Mesendoderm (in vitro differentiated cells): ENCODE measurements at regions not wholly inside any gene's neighbourhood (a gene's known extent, or its start where the extent isn't known, plus 50 kb on each side); places are given as distances from the start of the nearest gene placed in this dataset.

Experiments
- DNase-seq: peaks from one replicate; pipeline ENCODE4 v3.0.0; 2013
- H2AK5ac ChIP-seq: 2 replicates; pipeline ENCODE4 v1.6.1; 2013; ENCODE audit warnings: low read length, inconsistent platforms
- H2BK120ac ChIP-seq: 2 replicates; pipeline ENCODE4 v1.6.1; 2013; ENCODE audit warnings: low read depth, mild to moderate bottlenecking, low read length, moderate library complexity, mixed read lengths
- H2BK15ac ChIP-seq: replicated peaks from 2 replicates; pipeline ENCODE4 v1.6.1; 2013; ENCODE audit warnings: low read depth, mild to moderate bottlenecking, moderate library complexity
- H2BK5ac ChIP-seq: 2 replicates; pipeline ENCODE4 v1.6.1; 2013; ENCODE audit warnings: low read length, inconsistent platforms
- H3K18ac ChIP-seq: 2 replicates; pipeline ENCODE4 v1.6.1; 2013; ENCODE audit warnings: mild to moderate bottlenecking, low read length, mixed read lengths
- H3K23ac ChIP-seq: one replicate; pipeline ENCODE4 v1.6.1; 2013; ENCODE audit warnings: low read length
- H3K27ac ChIP-seq: 2 replicates; pipeline ENCODE4 v1.5.1; 2013; ENCODE audit warnings: low read depth, mild to moderate bottlenecking, inconsistent platforms, low read length, moderate library complexity
- H3K27me3 ChIP-seq: 2 replicates; pipeline ENCODE4 v1.6.1; 2013; ENCODE audit warnings: low read length, control low read depth, mild to moderate bottlenecking, inconsistent platforms; ENCODE audit not compliant: insufficient read depth, poor library complexity
- H3K36me3 ChIP-seq: 2 replicates; pipeline ENCODE4 v1.6.1; 2013; ENCODE audit warnings: low read length, inconsistent platforms; ENCODE audit not compliant: control insufficient read depth, insufficient read depth
- H3K4ac ChIP-seq: one replicate; pipeline ENCODE4 v1.6.1; 2013; ENCODE audit warnings: low read depth, mild to moderate bottlenecking, low read length, moderate library complexity
- H3K4me1 ChIP-seq: 2 replicates; pipeline ENCODE4 v1.6.1; 2013; ENCODE audit warnings: low read depth, low read length, inconsistent platforms; ENCODE audit not compliant: control insufficient read depth
- H3K4me2 ChIP-seq: 2 replicates; pipeline ENCODE4 v1.6.1; 2013; ENCODE audit warnings: low read length
- H3K4me3 ChIP-seq: 2 replicates; pipeline ENCODE4 v1.5.1; 2013; ENCODE audit warnings: mild to moderate bottlenecking, low read length
- H3K56ac ChIP-seq: one replicate; pipeline ENCODE4 v1.6.1; 2013; ENCODE audit warnings: low read length
- H3K79me1 ChIP-seq: 2 replicates; pipeline ENCODE4 v1.6.1; 2013; ENCODE audit warnings: low read length, inconsistent platforms
- H3K79me2 ChIP-seq: 2 replicates; pipeline ENCODE4 v1.6.1; 2013; ENCODE audit warnings: mild to moderate bottlenecking, low read length; ENCODE audit not compliant: control insufficient read depth, insufficient read depth
- H3K9ac ChIP-seq: 2 replicates; pipeline ENCODE4 v1.6.1; 2013; ENCODE audit warnings: low read length, inconsistent platforms
- H4K5ac ChIP-seq: one replicate; pipeline ENCODE4 v1.6.1; 2013; ENCODE audit warnings: low read length
- H4K8ac ChIP-seq: one replicate; pipeline ENCODE4 v1.6.1; 2013; ENCODE audit warnings: low read depth, mild to moderate bottlenecking, control low read depth, low read length, moderate library complexity
- WGBS: extraction: QIAGEN DNeasy Blood & Tissue Kit; methylation state at CpG from one replicate; pipeline ENCODE4 v1.1.7; 2013; ENCODE audit warnings: low lambda C conversion rate, missing lambda C conversion rate; ENCODE audit not compliant: insufficient coverage; ENCODE audit errors: extremely low coverage; 5-methylcytosine and 5-hydroxymethylcytosine counted together

- no peak overlapping the region for H4K5ac ChIP-seq
- H3K23ac ChIP-seq = no peak overlapping the region
- H4K8ac ChIP-seq = no peak overlapping the region
- no peak overlapping the region for H3K4me3 ChIP-seq
- no peak overlapping the region for H3K56ac ChIP-seq
- DNase-seq = peak; percentile 10
- no peaks in the 10 kb centered on the region for H3K27me3 ChIP-seq
- H2BK5ac ChIP-seq = no peak overlapping the region
- H3K79me1 ChIP-seq = no peaks in the 10 kb centered on the region
- no peak overlapping the region for H2BK120ac ChIP-seq
- no peak overlapping the region for H2BK15ac ChIP-seq
- no peak overlapping the region for H3K18ac ChIP-seq
- H3K4me2 ChIP-seq = no peak overlapping the region
- no peak overlapping the region for H3K27ac ChIP-seq
- H3K4me1 ChIP-seq = no peaks in the 10 kb centered on the region
- no peak overlapping the region for H2AK5ac ChIP-seq
- WGBS = no CpG with 5 or more reads among the region's 3 CpGs
- no peak overlapping the region for H3K4ac ChIP-seq
- no peaks in the 10 kb centered on the region for H3K36me3 ChIP-seq
- H3K9ac ChIP-seq = no peak overlapping the region
- H3K79me2 ChIP-seq = no peaks in the 10 kb centered on the region
Measured at GRCh38 chr4:29708473-29708872, 1011.7 kb upstream of the PCDH7 start.

GRCh38 chr4:29710519-29710918, 1009.6 kb upstream of the PCDH7 start:
- Histone ChIP-seq H3K9ac (no peak overlapping the region), H3K18ac (no peak overlapping the region), H3K79me2 (no peaks in the 10 kb centered on the region), H3K4ac (no peak overlapping the region), H4K5ac (no peak overlapping the region), H3K4me1 (no peaks in the 10 kb centered on the region), H2AK5ac (no peak overlapping the region), H3K4me2 (no peak overlapping the region), H2BK5ac (no peak overlapping the region), H3K27me3 (no peaks in the 10 kb centered on the region), H3K23ac (no peak overlapping the region), H3K36me3 (no peaks in the 10 kb centered on the region), H2BK120ac (no peak overlapping the region), H3K27ac (no peak overlapping the region), H3K79me1 (no peaks in the 10 kb centered on the region), H2BK15ac (no peak overlapping the region), H3K4me3 (no peak overlapping the region), H3K56ac (no peak overlapping the region), H4K8ac (no peak overlapping the region)
- DNase-seq = no peak
- no CpG with 5 or more reads among the region's 1 CpG for WGBS

- H3K4me1 ChIP-seq = no peaks in the 10 kb centered on the region
- no peaks in the 10 kb centered on the region for H3K79me2 ChIP-seq
- H3K27me3 ChIP-seq = no peaks in the 10 kb centered on the region
- H3K18ac ChIP-seq = no peak overlapping the region
- no peak overlapping the region for H2BK5ac ChIP-seq
- no peaks in the 10 kb centered on the region for H3K36me3 ChIP-seq
- H3K27ac ChIP-seq = no peak overlapping the region
- no peak overlapping the region for H4K5ac ChIP-seq
- H3K4me3 ChIP-seq = no peak overlapping the region
- no peak overlapping the region for H3K56ac ChIP-seq
- H2AK5ac ChIP-seq = no peak overlapping the region
- no peak overlapping the region for H3K23ac ChIP-seq
- WGBS = no CpG with 5 or more reads among the region's 2 CpGs
- H2BK120ac ChIP-seq = no peak overlapping the region
- no peak overlapping the region for H3K9ac ChIP-seq
- no peak overlapping the region for H4K8ac ChIP-seq
- no peak overlapping the region for H3K4me2 ChIP-seq
- H3K79me1 ChIP-seq = no peaks in the 10 kb centered on the region
- no peak overlapping the region for H2BK15ac ChIP-seq
- no peak overlapping the region for H3K4ac ChIP-seq
- DNase-seq = no peak
Measured at GRCh38 chr4:29711226-29711625, 1008.9 kb upstream of the PCDH7 start.

GRCh38 chr4:29717287-29718057, 1002.7 kb upstream of the PCDH7 start:
- no peak for DNase-seq
- WGBS = no CpG with 5 or more reads among the region's 10 CpGs
- no peak overlapping the region for H2BK120ac ChIP-seq
- H3K56ac ChIP-seq = no peak overlapping the region
- H2AK5ac ChIP-seq = no peak overlapping the region
- H3K27me3 ChIP-seq = no peaks in the 10 kb centered on the region
- no peak overlapping the region for H2BK5ac ChIP-seq
- no peak overlapping the region for H2BK15ac ChIP-seq
- no peak overlapping the region for H3K4me2 ChIP-seq
- H4K8ac ChIP-seq = no peak overlapping the region
- no peak overlapping the region for H3K18ac ChIP-seq
- H3K27ac ChIP-seq = no peak overlapping the region
- no peak overlapping the region for H3K9ac ChIP-seq
- no peak overlapping the region for H3K23ac ChIP-seq
- no peak overlapping the region for H4K5ac ChIP-seq
- H3K36me3 ChIP-seq = no peaks in the 10 kb centered on the region
- no peaks in the 10 kb centered on the region for H3K79me2 ChIP-seq
- no peaks in the 10 kb centered on the region for H3K4me1 ChIP-seq
- H3K4me3 ChIP-seq = no peak overlapping the region
- H3K79me1 ChIP-seq = no peaks in the 10 kb centered on the region
- no peak overlapping the region for H3K4ac ChIP-seq

- no peak overlapping the region for H4K5ac ChIP-seq
- no peak overlapping the region for H3K27ac ChIP-seq
- no peaks in the 10 kb centered on the region for H3K79me1 ChIP-seq
- no peak overlapping the region for H2BK120ac ChIP-seq
- no peak overlapping the region for H3K9ac ChIP-seq
- H3K56ac ChIP-seq = no peak overlapping the region
- H2BK15ac ChIP-seq = no peak overlapping the region
- no peaks in the 10 kb centered on the region for H3K4me1 ChIP-seq
- no peak overlapping the region for H3K23ac ChIP-seq
- no peak overlapping the region for H3K18ac ChIP-seq
- no peak overlapping the region for H4K8ac ChIP-seq
- no peaks in the 10 kb centered on the region for H3K79me2 ChIP-seq
- no peak overlapping the region for H2AK5ac ChIP-seq
- no peak overlapping the region for H3K4me2 ChIP-seq
- H2BK5ac ChIP-seq = no peak overlapping the region
- H3K4ac ChIP-seq = no peak overlapping the region
- H3K4me3 ChIP-seq = no peak overlapping the region
- DNase-seq = no peak
- no peaks in the 10 kb centered on the region for H3K27me3 ChIP-seq
- no peaks in the 10 kb centered on the region for H3K36me3 ChIP-seq
Measured at GRCh38 chr4:29718136-29718535, 1002.0 kb upstream of the PCDH7 start.

- Histone ChIP-seq H3K36me3 (no peaks in the 10 kb centered on the region), H3K23ac (no peak overlapping the region)
- WGBS = no CpG with 5 or more reads among the region's 6 CpGs
Measured at GRCh38 chr4:29722253-29722652, 997.9 kb upstream of the PCDH7 start.

More at GRCh38 chr4:29722253-29722652, 997.9 kb upstream of the PCDH7 start:
- Histone ChIP-seq H2AK5ac (no peak overlapping the region), H2BK5ac (no peak overlapping the region), H2BK120ac (no peak overlapping the region), H3K4ac (no peak overlapping the region), H3K79me1 (no peaks in the 10 kb centered on the region), H3K9ac (no peak overlapping the region), H3K56ac (no peak overlapping the region), H4K5ac (no peak overlapping the region), H4K8ac (no peak overlapping the region), H3K27ac (no peak overlapping the region), H3K4me1 (no peaks in the 10 kb centered on the region), H3K4me3 (no peak overlapping the region), H3K79me2 (no peaks in the 10 kb centered on the region), H3K18ac (no peak overlapping the region), H2BK15ac (no peak overlapping the region), H3K27me3 (no peaks in the 10 kb centered on the region), H3K4me2 (no peak overlapping the region)
- no peak for DNase-seq
